ENCODE measurements at regions not wholly inside any gene's neighbourhood (a gene's known extent, or its start where the extent isn't known, plus 50 kb on each side); places are given as distances from the start of the nearest gene placed in this dataset.

DNA sequence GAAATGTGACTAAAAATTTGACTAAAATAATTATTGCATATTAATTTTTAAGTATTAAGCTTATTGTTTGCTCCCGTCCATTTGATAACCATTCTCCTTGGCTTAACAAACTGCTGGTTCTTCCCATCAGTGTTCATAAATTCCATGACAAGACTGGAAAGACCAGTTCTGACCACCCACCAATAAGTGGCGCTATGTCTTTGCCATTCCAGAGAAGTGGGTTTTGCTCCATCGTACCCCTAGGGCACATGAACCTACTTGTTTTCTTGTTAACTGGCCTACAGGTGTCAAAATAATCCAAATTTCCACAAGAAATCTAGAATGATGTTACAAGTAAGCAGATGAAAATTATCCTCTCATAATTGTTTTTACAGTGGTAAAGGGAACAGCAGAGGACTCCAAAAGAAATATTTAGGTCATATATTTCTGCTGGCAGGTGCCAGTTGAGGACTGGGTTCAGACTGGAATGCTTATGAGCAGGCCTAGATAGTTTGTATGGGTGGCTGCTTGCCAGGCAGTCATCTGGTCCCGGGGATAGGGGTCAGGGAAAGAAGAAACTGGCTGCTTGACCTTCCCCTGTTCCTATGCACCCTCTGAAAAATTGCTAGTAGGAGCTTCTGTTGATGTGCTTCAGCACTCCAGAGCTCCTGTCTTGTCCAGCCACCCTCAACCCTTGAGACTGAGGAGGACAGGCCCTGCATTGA is 283.1 kb upstream of the ADAMTSL1 start:
- POLR2A ChIA-PET, result no interaction called here
- ATAC-seq (no peak), DNase-seq (ENCODE audit: extremely low read depth in 1 of 4, low spot score in 3 of 4) (no peak), FAIRE-seq (no peak)
- Histone ChIP-seq H3K27ac (ENCODE audit: extremely low read depth, low read depth, low read length) (no peak overlapping the region), H3K4me2 (ENCODE audit: insufficient read depth, low read length) (no peak overlapping the region), H4K20me1 (replicated peaks; ENCODE audit: control insufficient read depth, insufficient read depth, low read length) (no peaks in the 10 kb centered on the region), H3K27me3 (ENCODE audit: control insufficient read depth in 2 of 2, insufficient read depth in 2 of 2, low read length in 2 of 2) (no peaks in the 10 kb centered on the region), H3K4me1 (replicated peaks in 1 of 2; ENCODE audit: control insufficient read depth in 2 of 2, insufficient read depth in 2 of 2, low read length in 2 of 2) (no peaks in the 10 kb centered on the region), H3K9me3 (replicated peaks; ENCODE audit: control insufficient read depth, insufficient read depth, low read depth, low read length) (no peaks in the 10 kb centered on the region; the same call in 1 of the 2 replicates), H3K4me3 (no peak overlapping the region), H2AFZ (ENCODE audit: low read depth, low read length) (no peak overlapping the region), H3K9ac (ENCODE audit: insufficient read depth in 1 of 2, low read depth in 2 of 2, low read length in 2 of 2) (no peak overlapping the region), H3K79me2 (ENCODE audit: control insufficient read depth, insufficient read depth, low read length) (no peaks in the 10 kb centered on the region), H3K36me3 (ENCODE audit: control insufficient read depth, insufficient read depth, low read length) (no peaks in the 10 kb centered on the region), H3K9me1 (ENCODE audit: control insufficient read depth, insufficient read depth, low read length) (no peaks in the 10 kb centered on the region)
- no TSS peak for BruUV-seq (replicated peaks)
- intact Hi-C loops (cut with micrococcal nuclease) (no loop called here), in situ Hi-C loops (cut with MboI) (no loop called here)
- 0% methylated on average over 2 of the region's 4 CpGs for WGBS (ENCODE audit: insufficient coverage, low coverage, missing lambda C conversion rate)
- CTCF ChIA-PET (ENCODE audit: low intra/inter-chr PET ratio), result no interaction called here
- no peak for TF ChIP-seq NFRKB (IDR thresholded peaks at IDR 0.05; ENCODE audit: low read depth)
- TF ChIP-seq NONO (IDR thresholded peaks at IDR 0.05; ENCODE audit: low read depth in 2 of 2, low read length in 1 of 2), result no peak
- no peak for TF ChIP-seq SREBF2 (CRISPR knock-in tag; IDR thresholded peaks at IDR 0.05)
- no peak for TF ChIP-seq CBX2 (IDR thresholded peaks at IDR 0.05; ENCODE audit: insufficient read depth, low read length, poor library complexity, severe bottlenecking)
- TF ChIP-seq RERE (CRISPR knock-in tag; IDR thresholded peaks at IDR 0.05; ENCODE audit: borderline replicate concordance), result no peak
- TF ChIP-seq PHB (CRISPR knock-in tag; IDR thresholded peaks at IDR 0.05), result no peak
- no peak for TF ChIP-seq SMC3 (conservative IDR thresholded peaks at IDR 0.05; ENCODE audit: insufficient read depth, low read depth, low read length)
- TF ChIP-seq, protein P1, sequence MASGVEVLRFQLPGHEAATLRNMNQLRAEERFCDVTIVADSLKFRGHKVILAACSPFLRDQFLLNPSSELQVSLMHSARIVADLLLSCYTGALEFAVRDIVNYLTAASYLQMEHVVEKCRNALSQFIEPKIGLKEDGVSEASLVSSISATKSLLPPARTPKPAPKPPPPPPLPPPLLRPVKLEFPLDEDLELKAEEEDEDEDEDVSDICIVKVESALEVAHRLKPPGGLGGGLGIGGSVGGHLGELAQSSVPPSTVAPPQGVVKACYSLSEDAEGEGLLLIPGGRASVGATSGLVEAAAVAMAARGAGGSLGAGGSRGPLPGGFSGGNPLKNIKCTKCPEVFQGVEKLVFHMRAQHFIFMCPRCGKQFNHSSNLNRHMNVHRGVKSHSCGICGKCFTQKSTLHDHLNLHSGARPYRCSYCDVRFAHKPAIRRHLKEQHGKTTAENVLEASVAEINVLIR (CRISPR knock-in tag; IDR thresholded peaks at IDR 0.05), result no peak
- no peak for TF ChIP-seq ZKSCAN8 (CRISPR knock-in tag; IDR thresholded peaks at IDR 0.05)
- TF ChIP-seq GTF2F1 (IDR thresholded peaks at IDR 0.05; ENCODE audit: low read depth, low read length), result no peak

Measured in K562 (cell line).